ENCODE measurements at regions not wholly inside any gene's neighbourhood (a gene's known extent, or its start where the extent isn't known, plus 50 kb on each side); places are given as distances from the start of the nearest gene placed in this dataset.

DNA sequence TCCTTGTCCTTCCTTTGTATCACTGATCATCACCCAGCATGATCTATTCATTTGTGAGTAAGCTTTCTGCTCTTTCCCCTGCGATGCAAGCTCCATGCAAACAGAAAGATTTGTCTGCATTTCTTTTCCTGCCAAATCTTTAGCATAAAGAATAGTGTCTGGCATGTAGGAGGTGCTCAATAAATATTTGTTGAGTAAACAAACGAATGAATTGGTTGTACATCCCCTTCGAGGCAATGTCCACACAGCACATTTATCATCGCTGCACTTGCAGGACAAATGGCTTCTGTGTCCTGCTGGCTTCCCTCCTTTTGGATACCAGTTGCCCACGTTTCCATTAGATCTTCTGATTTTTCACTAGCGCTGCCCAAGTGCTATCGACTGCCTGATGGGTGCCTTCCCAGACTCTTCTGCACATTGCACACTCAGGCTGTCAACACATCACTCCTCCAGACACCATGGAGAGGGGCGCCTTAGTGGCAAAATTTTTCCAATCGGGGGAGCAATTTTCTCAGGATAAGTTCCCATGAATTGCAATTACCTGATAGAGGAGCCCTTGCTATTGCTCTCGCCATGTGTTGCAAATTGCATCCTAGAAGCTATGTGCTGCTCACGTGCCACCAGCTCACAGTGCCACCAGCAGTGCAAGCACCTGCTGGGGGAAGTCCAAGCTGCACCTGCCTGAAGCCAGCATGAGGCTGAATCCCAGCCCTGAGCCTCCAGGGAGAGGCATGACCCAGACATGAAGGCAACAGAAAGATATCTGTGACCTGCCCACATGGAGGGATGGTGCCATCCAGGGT lies 206.6 kb downstream of the KIF26A start:
- H3K9me3 Mint-ChIP-seq, result no peaks in the 10 kb centered on the region
- ChIA-PET CTCF (no interaction called here), POLR2A (no interaction called here)
- H3K36me3 ChIP-seq (ENCODE audit: insufficient read depth, low read length), result no peaks in the 10 kb centered on the region
- no peak overlapping the region for H3K4me3 Mint-ChIP-seq
- H3K36me3 Mint-ChIP-seq (ENCODE audit: low read depth), result no peaks in the 10 kb centered on the region
- peaks cover 15% of the 10 kb centered on the region for H3K27me3 Mint-ChIP-seq
- ATAC-seq (ENCODE audit: poor library complexity) (no peak), DNase-seq (peak in 1 of 14 experiments; percentile 15)
- H3K27ac Mint-ChIP-seq, result no peak overlapping the region
- no peak for TF ChIP-seq CTCF (IDR thresholded peaks at IDR 0.05)
- H3K4me1 ChIP-seq (ENCODE audit: insufficient read depth, low read length), result no peaks in the 10 kb centered on the region
- H3K27ac ChIP-seq (ENCODE audit: low read depth in 1 of 2, low read length in 2 of 2), result no peak overlapping the region
- H3K4me1 Mint-ChIP-seq (ENCODE audit: low read depth), result no peaks in the 10 kb centered on the region
- intact Hi-C loops (cut with DNase I, micrococcal nuclease), result no loop called here
- H3K9me3 ChIP-seq (ENCODE audit: control insufficient read depth in 1 of 2, insufficient read depth in 1 of 2, low read length in 2 of 2), result peaks cover 0 to 5% of the 10 kb centered on the region in 2 experiments
- H3K27me3 ChIP-seq (ENCODE audit: control insufficient read depth in 1 of 2, insufficient read depth in 2 of 2, low read length in 2 of 2), result peaks cover 3 to 6% of the 10 kb centered on the region in 2 experiments
- H3K4me3 ChIP-seq (ENCODE audit: low read length), result no peak overlapping the region

GRCh38 chr14:104345621-104346462 lies 207.5 kb downstream of the KIF26A start:
- H3K36me3 Mint-ChIP-seq (ENCODE audit: low read depth), result no peaks in the 10 kb centered on the region
- DNase-seq (peak in 1 of 14 experiments; percentile 21), ATAC-seq (ENCODE audit: poor library complexity) (no peak)
- intact Hi-C loops (cut with DNase I, micrococcal nuclease), result no loop called here
- no peak overlapping the region for H3K27ac Mint-ChIP-seq
- Histone ChIP-seq H3K36me3 (ENCODE audit: insufficient read depth, low read length) (no peaks in the 10 kb centered on the region), H3K9me3 (ENCODE audit: control insufficient read depth in 1 of 2, insufficient read depth in 1 of 2, low read length in 2 of 2) (peaks cover 0 to 5% of the 10 kb centered on the region in 2 experiments), H3K4me1 (ENCODE audit: insufficient read depth, low read length) (no peaks in the 10 kb centered on the region), H3K27me3 (ENCODE audit: control insufficient read depth in 1 of 2, insufficient read depth in 2 of 2, low read length in 2 of 2) (peaks cover 3 to 6% of the 10 kb centered on the region in 2 experiments), H3K4me3 (ENCODE audit: low read length) (no peak overlapping the region), H3K27ac (ENCODE audit: low read depth in 1 of 2, low read length in 2 of 2) (no peak overlapping the region)
- no peak for TF ChIP-seq CTCF (IDR thresholded peaks at IDR 0.05)
- no peaks in the 10 kb centered on the region for H3K9me3 Mint-ChIP-seq
- H3K4me3 Mint-ChIP-seq, result no peak overlapping the region
- ChIA-PET CTCF (no interaction called here), POLR2A (no interaction called here)
- H3K27me3 Mint-ChIP-seq, result peaks cover 15% of the 10 kb centered on the region
- H3K4me1 Mint-ChIP-seq (ENCODE audit: low read depth), result no peaks in the 10 kb centered on the region

DNA sequence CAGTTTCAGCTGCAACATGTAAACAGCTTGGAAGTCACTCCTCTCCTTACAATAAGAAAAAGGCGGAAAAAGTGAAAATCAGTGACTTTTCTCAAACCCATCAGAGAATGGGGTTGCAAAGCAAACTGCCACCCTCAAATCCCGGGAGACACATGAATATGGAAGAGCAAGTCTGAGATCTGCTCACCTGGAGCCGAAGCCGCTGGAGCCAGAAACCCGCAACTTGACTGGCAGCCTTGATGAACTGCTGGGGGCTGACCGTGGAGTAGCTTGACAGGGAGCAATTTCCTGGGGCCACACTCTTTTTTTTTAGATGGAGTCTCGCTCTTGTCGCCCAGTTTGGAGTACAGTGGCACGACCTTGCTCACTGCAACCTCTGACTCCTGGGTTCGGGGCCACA lies 208.2 kb downstream of the KIF26A start:
- ChIA-PET CTCF (no interaction called here), POLR2A (no interaction called here)
- Mint-ChIP-seq H3K27me3 (peaks cover 14% of the 10 kb centered on the region), H3K27ac (no peak overlapping the region), H3K9me3 (peaks cover 2% of the 10 kb centered on the region), H3K36me3 (ENCODE audit: low read depth) (no peaks in the 10 kb centered on the region), H3K4me1 (ENCODE audit: low read depth) (no peaks in the 10 kb centered on the region), H3K4me3 (no peak overlapping the region)
- ATAC-seq (ENCODE audit: poor library complexity) (no peak), DNase-seq (peak in 1 of 14 experiments; percentile 12)
- no peaks in the 10 kb centered on the region for H3K4me1 ChIP-seq (ENCODE audit: insufficient read depth, low read length)
- no peaks in the 10 kb centered on the region for H3K36me3 ChIP-seq (ENCODE audit: insufficient read depth, low read length)
- no peak overlapping the region for H3K27ac ChIP-seq (ENCODE audit: low read depth in 1 of 2, low read length in 2 of 2)
- intact Hi-C loops (cut with DNase I, micrococcal nuclease), result no loop called here
- H3K4me3 ChIP-seq (ENCODE audit: low read length), result no peak overlapping the region
- peaks cover 0 to 5% of the 10 kb centered on the region in 2 experiments for H3K9me3 ChIP-seq (ENCODE audit: control insufficient read depth in 1 of 2, insufficient read depth in 1 of 2, low read length in 2 of 2)
- no peak for TF ChIP-seq CTCF (IDR thresholded peaks at IDR 0.05)
- peaks cover 3 to 6% of the 10 kb centered on the region in 2 experiments for H3K27me3 ChIP-seq (ENCODE audit: control insufficient read depth in 1 of 2, insufficient read depth in 2 of 2, low read length in 2 of 2)
